Liver (tissue), 8 donors: ENCODE measurements at regions not wholly inside any gene's neighbourhood (a gene's known extent, or its start where the extent isn't known, plus 50 kb on each side); places are given as distances from the start of the nearest gene placed in this dataset.

Experiments used
- DNase-seq: peaks from one replicate; pipeline ENCODE4 v3.0.0-alpha.2; 2017; ENCODE audit warnings: low spot score
- H3K27ac ChIP-seq, 2 donors: one replicate each; pipeline ENCODE4 v1.7.0; 2013; ENCODE audit warnings: inconsistent platforms in 2 of 2, low read length in 2 of 2, control low read depth in 1 of 2, low read depth in 1 of 2, mild to moderate bottlenecking in 1 of 2
- H3K27me3 ChIP-seq, 4 donors: one replicate each; pipeline versions ENCODE4 v1.6.1 to v1.7.0; 2013; ENCODE audit warnings: low read length in 3 of 4, inconsistent platforms in 1 of 4, mild to moderate bottlenecking in 1 of 4, moderate library complexity in 1 of 4; ENCODE audit not compliant: control insufficient read depth in 4 of 4, insufficient read depth in 4 of 4
- H3K36me3 ChIP-seq, 4 donors: one replicate each; pipeline versions ENCODE4 v1.6.1 to v1.7.0; 2013; ENCODE audit warnings: low read length in 3 of 4, mild to moderate bottlenecking in 3 of 4, low read depth in 1 of 4, moderate library complexity in 1 of 4; ENCODE audit not compliant: control insufficient read depth in 4 of 4, insufficient read depth in 3 of 4
- H3K4me1 ChIP-seq, 4 donors: one replicate each; pipeline versions ENCODE4 v1.6.1 to v1.7.0; 2013; ENCODE audit warnings: low read length in 3 of 4, mild to moderate bottlenecking in 3 of 4, moderate library complexity in 1 of 4; ENCODE audit not compliant: control insufficient read depth in 4 of 4, insufficient read depth in 4 of 4
- H3K4me3 ChIP-seq, 3 donors: one replicate each; pipeline versions ENCODE4 v1.6.1 to v1.7.0; 2013; ENCODE audit warnings: low read length in 3 of 3, control low read depth in 1 of 3, low read depth in 1 of 3, mild to moderate bottlenecking in 1 of 3
- H3K9ac ChIP-seq, 2 donors: one replicate each; pipeline ENCODE4 v1.7.0; 2013; ENCODE audit warnings: low read length in 2 of 2, mild to moderate bottlenecking in 2 of 2, moderate library complexity in 2 of 2, control low read depth in 1 of 2, low read depth in 1 of 2
- H3K9me3 ChIP-seq, 4 donors: one replicate each; pipeline versions ENCODE4 v1.6.1 to v1.7.0; 2013; ENCODE audit warnings: low read length in 3 of 4; ENCODE audit not compliant: control insufficient read depth in 4 of 4
- EGR1 ChIP-seq, 2 donors: IDR thresholded peaks; 2 replicates each; pipeline ENCODE4 v1.6.1; 2016 to 2018; ENCODE audit warnings: antibody characterized with exemption in 2 of 2, low read depth in 2 of 2
- FOXA2 ChIP-seq: IDR thresholded peaks from 2 replicates; pipeline ENCODE4 v1.6.1; 2016; ENCODE audit warnings: antibody characterized with exemption
- GABPA ChIP-seq, 2 donors: IDR thresholded peaks in 1 of 2; conservative IDR thresholded peaks in 1 of 2; 2 replicates each; pipeline ENCODE4 v1.6.1; 2016; ENCODE audit warnings: antibody characterized with exemption in 2 of 2, mild to moderate bottlenecking in 1 of 2, moderate library complexity in 1 of 2
- HNF4A ChIP-seq, 2 donors: conservative IDR thresholded peaks; 2 replicates each; pipeline ENCODE4 v1.6.1; 2016; ENCODE audit warnings: antibody characterized with exemption in 2 of 2, mild to moderate bottlenecking in 2 of 2
- HNF4G ChIP-seq: IDR thresholded peaks from 2 replicates; pipeline ENCODE4 v1.6.1; 2016; ENCODE audit warnings: antibody characterized with exemption
- JUND ChIP-seq, 2 donors: IDR thresholded peaks; 2 replicates each; pipeline ENCODE4 v1.6.1; 2016; ENCODE audit warnings: antibody characterized with exemption in 2 of 2
- NR2F2 ChIP-seq: IDR thresholded peaks from 2 replicates; pipeline ENCODE4 v1.6.1; 2016; ENCODE audit warnings: antibody characterized with exemption
- RAD21 ChIP-seq, 2 donors: IDR thresholded peaks; 2 replicates each; pipeline ENCODE4 v1.6.1; 2016; ENCODE audit warnings: antibody characterized with exemption in 2 of 2, mild to moderate bottlenecking in 2 of 2
- RXRA ChIP-seq, 2 donors: IDR thresholded peaks; 2 replicates each; pipeline ENCODE4 v1.6.1; 2017 to 2018; ENCODE audit warnings: antibody characterized with exemption in 2 of 2, mild to moderate bottlenecking in 1 of 2
- SP1 ChIP-seq: IDR thresholded peaks from 2 replicates; pipeline ENCODE4 v1.6.1; 2018; ENCODE audit warnings: antibody characterized with exemption, mild to moderate bottlenecking
- TAF1 ChIP-seq: conservative IDR thresholded peaks from 2 replicates; pipeline ENCODE4 v1.6.1; 2016; ENCODE audit warnings: antibody characterized with exemption, mild to moderate bottlenecking
- YY1 ChIP-seq: IDR thresholded peaks from 2 replicates; pipeline ENCODE4 v1.6.1; 2016; ENCODE audit warnings: antibody characterized with exemption, mild to moderate bottlenecking
- WGBS: extraction: QIAGEN DNeasy Blood & Tissue Kit; methylation state at CpG from one replicate; pipeline ENCODE4 v1.1.7; 2013; 5-methylcytosine and 5-hydroxymethylcytosine counted together
- TF ChIP-seq, protein P1 (sequence below): fragments of 150-350 bp; IDR thresholded peaks from 2 replicates; pipeline ENCODE4 v1.5.1; 2017; ENCODE audit warnings: improper control_type of control experiment, low read depth, low read length; ENCODE audit not compliant: missing input control
- TF ChIP-seq, protein P2 (sequence below): IDR thresholded peaks from 2 replicates; pipeline ENCODE4 v1.6.1; 2016; ENCODE audit warnings: antibody characterized with exemption, mild to moderate bottlenecking
- TF ChIP-seq, protein P3 (sequence below): IDR thresholded peaks from 2 replicates; pipeline ENCODE4 v1.6.1; 2016; ENCODE audit warnings: antibody characterized with exemption
- TF ChIP-seq, protein P4 (sequence below): IDR thresholded peaks from 2 replicates; pipeline ENCODE4 v1.6.1; 2016; ENCODE audit warnings: antibody characterized with exemption
- donor health status: healthy.
- donor health status: healthy.
- donor health status: healthy.
- donor health status: healthy.
- donor health status: healthy.

DNA sequence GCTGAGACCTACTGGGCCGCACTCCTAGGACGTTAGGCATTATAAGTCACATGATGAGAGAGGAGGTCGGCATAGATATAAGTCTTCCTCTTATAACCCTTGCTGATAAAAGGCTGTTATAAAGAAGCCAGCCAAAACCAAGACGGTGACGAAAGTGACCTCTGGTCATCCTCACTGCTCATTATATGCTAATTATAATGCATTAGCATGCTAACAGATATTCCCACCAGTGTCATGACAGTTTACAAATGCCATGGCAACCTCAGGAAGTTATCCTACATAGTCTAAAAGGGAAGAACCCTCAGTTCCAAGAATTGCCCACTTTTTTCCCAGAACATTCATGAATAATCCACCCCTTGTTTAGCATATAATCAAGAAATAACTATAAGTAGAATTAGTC is 222.4 kb downstream of the TLE1 start:
- Histone ChIP-seq H3K4me3 (no peak overlapping the region), H3K27me3 (no peaks in the 10 kb centered on the region), H3K27ac (no peak overlapping the region), H3K36me3 (no peaks in the 10 kb centered on the region), H3K9me3 (no peaks in the 10 kb centered on the region), H3K4me1 (peaks cover 0 to 2% (median 0%) of the 10 kb centered on the region in 4 donors), H3K9ac (no peak overlapping the region)
- DNase-seq: no peak
- TF ChIP-seq, protein P1, sequence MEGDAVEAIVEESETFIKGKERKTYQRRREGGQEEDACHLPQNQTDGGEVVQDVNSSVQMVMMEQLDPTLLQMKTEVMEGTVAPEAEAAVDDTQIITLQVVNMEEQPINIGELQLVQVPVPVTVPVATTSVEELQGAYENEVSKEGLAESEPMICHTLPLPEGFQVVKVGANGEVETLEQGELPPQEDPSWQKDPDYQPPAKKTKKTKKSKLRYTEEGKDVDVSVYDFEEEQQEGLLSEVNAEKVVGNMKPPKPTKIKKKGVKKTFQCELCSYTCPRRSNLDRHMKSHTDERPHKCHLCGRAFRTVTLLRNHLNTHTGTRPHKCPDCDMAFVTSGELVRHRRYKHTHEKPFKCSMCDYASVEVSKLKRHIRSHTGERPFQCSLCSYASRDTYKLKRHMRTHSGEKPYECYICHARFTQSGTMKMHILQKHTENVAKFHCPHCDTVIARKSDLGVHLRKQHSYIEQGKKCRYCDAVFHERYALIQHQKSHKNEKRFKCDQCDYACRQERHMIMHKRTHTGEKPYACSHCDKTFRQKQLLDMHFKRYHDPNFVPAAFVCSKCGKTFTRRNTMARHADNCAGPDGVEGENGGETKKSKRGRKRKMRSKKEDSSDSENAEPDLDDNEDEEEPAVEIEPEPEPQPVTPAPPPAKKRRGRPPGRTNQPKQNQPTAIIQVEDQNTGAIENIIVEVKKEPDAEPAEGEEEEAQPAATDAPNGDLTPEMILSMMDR: no peak
- TF ChIP-seq EGR1 (IDR thresholded peaks at IDR 0.05; ENCODE audit: low read depth in 2 of 2) (no peak), NR2F2 (no peak), HNF4G (no peak), RXRA (IDR thresholded peaks at IDR 0.05) (no peak), HNF4A (conservative IDR thresholded peaks at IDR 0.05) (no peak), SP1 (no peak), GABPA (IDR thresholded peaks at IDR 0.05 in 1 of 2, conservative IDR thresholded peaks at IDR 0.05 in 1 of 2) (no peak), TAF1 (no peak), JUND (IDR thresholded peaks at IDR 0.05) (no peak), FOXA2 (no peak), YY1 (no peak)
- TF ChIP-seq, protein P2, sequence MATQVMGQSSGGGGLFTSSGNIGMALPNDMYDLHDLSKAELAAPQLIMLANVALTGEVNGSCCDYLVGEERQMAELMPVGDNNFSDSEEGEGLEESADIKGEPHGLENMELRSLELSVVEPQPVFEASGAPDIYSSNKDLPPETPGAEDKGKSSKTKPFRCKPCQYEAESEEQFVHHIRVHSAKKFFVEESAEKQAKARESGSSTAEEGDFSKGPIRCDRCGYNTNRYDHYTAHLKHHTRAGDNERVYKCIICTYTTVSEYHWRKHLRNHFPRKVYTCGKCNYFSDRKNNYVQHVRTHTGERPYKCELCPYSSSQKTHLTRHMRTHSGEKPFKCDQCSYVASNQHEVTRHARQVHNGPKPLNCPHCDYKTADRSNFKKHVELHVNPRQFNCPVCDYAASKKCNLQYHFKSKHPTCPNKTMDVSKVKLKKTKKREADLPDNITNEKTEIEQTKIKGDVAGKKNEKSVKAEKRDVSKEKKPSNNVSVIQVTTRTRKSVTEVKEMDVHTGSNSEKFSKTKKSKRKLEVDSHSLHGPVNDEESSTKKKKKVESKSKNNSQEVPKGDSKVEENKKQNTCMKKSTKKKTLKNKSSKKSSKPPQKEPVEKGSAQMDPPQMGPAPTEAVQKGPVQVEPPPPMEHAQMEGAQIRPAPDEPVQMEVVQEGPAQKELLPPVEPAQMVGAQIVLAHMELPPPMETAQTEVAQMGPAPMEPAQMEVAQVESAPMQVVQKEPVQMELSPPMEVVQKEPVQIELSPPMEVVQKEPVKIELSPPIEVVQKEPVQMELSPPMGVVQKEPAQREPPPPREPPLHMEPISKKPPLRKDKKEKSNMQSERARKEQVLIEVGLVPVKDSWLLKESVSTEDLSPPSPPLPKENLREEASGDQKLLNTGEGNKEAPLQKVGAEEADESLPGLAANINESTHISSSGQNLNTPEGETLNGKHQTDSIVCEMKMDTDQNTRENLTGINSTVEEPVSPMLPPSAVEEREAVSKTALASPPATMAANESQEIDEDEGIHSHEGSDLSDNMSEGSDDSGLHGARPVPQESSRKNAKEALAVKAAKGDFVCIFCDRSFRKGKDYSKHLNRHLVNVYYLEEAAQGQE: no peak
- TF ChIP-seq, protein P3, sequence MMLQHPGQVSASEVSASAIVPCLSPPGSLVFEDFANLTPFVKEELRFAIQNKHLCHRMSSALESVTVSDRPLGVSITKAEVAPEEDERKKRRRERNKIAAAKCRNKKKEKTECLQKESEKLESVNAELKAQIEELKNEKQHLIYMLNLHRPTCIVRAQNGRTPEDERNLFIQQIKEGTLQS: no peak
- TF ChIP-seq, protein P4, sequence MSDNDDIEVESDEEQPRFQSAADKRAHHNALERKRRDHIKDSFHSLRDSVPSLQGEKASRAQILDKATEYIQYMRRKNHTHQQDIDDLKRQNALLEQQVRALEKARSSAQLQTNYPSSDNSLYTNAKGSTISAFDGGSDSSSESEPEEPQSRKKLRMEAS: no peak
- 86% methylated on average over 5 of the region's 5 CpGs for WGBS

DNA sequence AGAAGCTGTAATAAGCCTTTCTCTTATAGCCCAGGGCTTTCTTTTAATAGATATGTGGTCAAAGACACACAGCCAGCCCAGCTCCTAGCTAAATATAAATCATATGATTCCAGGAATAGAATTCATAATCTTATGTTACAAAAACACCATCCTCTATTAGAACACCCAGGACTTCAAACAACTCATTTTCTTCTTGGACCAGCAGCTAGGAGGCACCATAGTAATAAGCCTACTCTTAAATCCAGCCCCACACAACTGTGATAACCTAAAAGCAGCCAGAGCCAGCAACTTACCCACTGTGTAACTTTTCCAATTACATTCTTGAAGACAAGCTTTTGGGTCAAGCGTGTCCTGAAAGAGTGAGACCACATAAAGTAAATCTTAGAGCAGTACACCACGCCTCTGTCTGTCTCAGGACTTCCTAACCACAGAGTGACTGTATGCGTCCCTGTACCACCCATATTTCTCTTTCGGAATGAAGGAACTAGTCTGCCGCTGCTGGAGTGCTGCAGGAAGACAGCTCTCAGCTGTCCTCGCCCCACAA is 223.8 kb downstream of the TLE1 start:
- no peaks in the 10 kb centered on the region for H3K9me3 ChIP-seq
- peaks cover 0 to 2% (median 0%) of the 10 kb centered on the region in 4 donors for H3K4me1 ChIP-seq
- 73% methylated on average over 6 of the region's 6 CpGs for WGBS
- no peaks in the 10 kb centered on the region for H3K27me3 ChIP-seq
- no peak overlapping the region for H3K4me3 ChIP-seq
- no peaks in the 10 kb centered on the region for H3K36me3 ChIP-seq
- peak; percentile 27 to 45 for TF ChIP-seq RAD21 (IDR thresholded peaks at IDR 0.05)
- no peak for TF ChIP-seq EGR1 (IDR thresholded peaks at IDR 0.05; ENCODE audit: low read depth in 2 of 2)
- H3K9ac ChIP-seq: no peak overlapping the region
- H3K27ac ChIP-seq: no peak overlapping the region
- DNase-seq: no peak
